Fibroblast of the aortic adventitia (primary cell): ENCODE measurements at regions not wholly inside any gene's neighbourhood (a gene's known extent, or its start where the extent isn't known, plus 50 kb on each side); places are given as distances from the start of the nearest gene placed in this dataset.

ENCODE experiments used
- DNase-seq: peaks from one replicate; pipeline ENCODE4 v3.0.0-alpha.2; 2010; ENCODE audit warnings: low read depth
- H3K4me3 ChIP-seq: 2 replicates; pipeline ENCODE4 v1.5.1; 2011; ENCODE audit warnings: low read depth, mild to moderate bottlenecking, control low read depth, low read length, moderate library complexity
- CTCF ChIP-seq: IDR thresholded peaks from 2 replicates; pipeline ENCODE4 v1.5.1; 2011; ENCODE audit warnings: mild to moderate bottlenecking, low read length, control low read depth, inconsistent platforms; ENCODE audit not compliant: insufficient read depth

GRCh38 chr20:57074386-57074785, 192.1 kb downstream of the BMP7 start:
- no peak overlapping the region for H3K4me3 ChIP-seq
- no peak for TF ChIP-seq CTCF
- DNase-seq = no peak

- TF ChIP-seq CTCF = no peak
- H3K4me3 ChIP-seq = no peak overlapping the region
- no peak for DNase-seq
Measured at GRCh38 chr20:57075181-57075580, 191.3 kb downstream of the BMP7 start.

GRCh38 chr20:57075603-57076002, 190.8 kb downstream of the BMP7 start:
- no peak for DNase-seq
- TF ChIP-seq CTCF = no peak
- H3K4me3 ChIP-seq = no peak overlapping the region

- peak; percentile 5 for DNase-seq
- H3K4me3 ChIP-seq = no peak overlapping the region
- TF ChIP-seq CTCF = no peak
Measured at GRCh38 chr20:57076152-57076652, 190.2 kb downstream of the BMP7 start.

GRCh38 chr20:57076951-57077350, 189.5 kb downstream of the BMP7 start:
- DNase-seq = no peak
- TF ChIP-seq CTCF = no peak
- no peak overlapping the region for H3K4me3 ChIP-seq

GRCh38 chr20:57078116-57078515, 188.3 kb downstream of the BMP7 start:
- no peak overlapping the region for H3K4me3 ChIP-seq
- DNase-seq = no peak
- no peak for TF ChIP-seq CTCF
